ENCODE measurements at regions not wholly inside any gene's neighbourhood (a gene's known extent, or its start where the extent isn't known, plus 50 kb on each side); places are given as distances from the start of the nearest gene placed in this dataset.

DNA sequence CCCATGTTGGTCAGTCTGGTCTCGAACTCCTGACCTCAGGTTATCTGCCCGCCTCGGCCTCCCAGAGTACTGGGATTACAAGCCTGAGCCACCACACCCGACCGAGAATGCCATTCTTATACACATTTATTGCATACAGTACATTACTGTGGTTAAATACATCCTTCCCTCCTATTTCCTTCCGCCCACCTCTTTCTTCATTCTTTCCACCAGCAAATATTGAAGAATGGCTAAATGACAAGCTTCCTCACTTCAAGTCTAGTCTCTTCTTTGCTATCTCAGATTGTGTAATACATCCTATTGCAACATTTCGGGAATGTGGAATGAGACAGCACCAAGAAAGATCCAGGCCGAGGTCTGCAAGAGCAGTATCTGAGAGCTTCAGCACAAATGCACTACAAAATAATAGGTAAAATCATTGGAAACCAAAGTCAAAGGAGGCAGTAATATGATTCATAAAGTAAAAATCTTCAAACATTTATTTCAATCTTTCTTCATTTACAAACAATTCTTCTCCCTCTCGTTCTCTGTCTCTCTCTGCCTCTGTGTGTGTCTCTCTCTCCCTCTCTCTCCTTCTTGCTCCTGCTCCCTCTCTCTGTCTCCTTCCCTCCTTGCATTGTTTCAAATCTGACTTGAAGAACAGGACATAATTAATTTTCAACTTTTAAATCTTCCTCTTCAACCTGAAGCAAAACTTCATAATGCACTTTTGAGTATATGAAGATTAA, 94.7 kb upstream of the TGFBR2 start:
- intact Hi-C loops (cut with DNase I): no loop called here
- Histone ChIP-seq H3K4me1 (peaks cover 7% of the 10 kb centered on the region), H3K27me3 (no peaks in the 10 kb centered on the region), H3K36me3 (no peaks in the 10 kb centered on the region), H3K4me3 (no peak overlapping the region), H3K9me3 (no peaks in the 10 kb centered on the region), H3K27ac (no peak overlapping the region)
- DNase-seq (ENCODE audit: extremely low spot score in 2 of 2): no peak
- TF ChIP-seq POLR2AphosphoS5 (IDR thresholded peaks at IDR 0.05; ENCODE audit: insufficient read depth in 1 of 2, low read depth in 1 of 2) (peak in 1 of 2 donors; percentile 59), POLR2A (IDR thresholded peaks at IDR 0.05) (no peak)
- TF ChIP-seq, protein P1, sequence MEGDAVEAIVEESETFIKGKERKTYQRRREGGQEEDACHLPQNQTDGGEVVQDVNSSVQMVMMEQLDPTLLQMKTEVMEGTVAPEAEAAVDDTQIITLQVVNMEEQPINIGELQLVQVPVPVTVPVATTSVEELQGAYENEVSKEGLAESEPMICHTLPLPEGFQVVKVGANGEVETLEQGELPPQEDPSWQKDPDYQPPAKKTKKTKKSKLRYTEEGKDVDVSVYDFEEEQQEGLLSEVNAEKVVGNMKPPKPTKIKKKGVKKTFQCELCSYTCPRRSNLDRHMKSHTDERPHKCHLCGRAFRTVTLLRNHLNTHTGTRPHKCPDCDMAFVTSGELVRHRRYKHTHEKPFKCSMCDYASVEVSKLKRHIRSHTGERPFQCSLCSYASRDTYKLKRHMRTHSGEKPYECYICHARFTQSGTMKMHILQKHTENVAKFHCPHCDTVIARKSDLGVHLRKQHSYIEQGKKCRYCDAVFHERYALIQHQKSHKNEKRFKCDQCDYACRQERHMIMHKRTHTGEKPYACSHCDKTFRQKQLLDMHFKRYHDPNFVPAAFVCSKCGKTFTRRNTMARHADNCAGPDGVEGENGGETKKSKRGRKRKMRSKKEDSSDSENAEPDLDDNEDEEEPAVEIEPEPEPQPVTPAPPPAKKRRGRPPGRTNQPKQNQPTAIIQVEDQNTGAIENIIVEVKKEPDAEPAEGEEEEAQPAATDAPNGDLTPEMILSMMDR (IDR thresholded peaks at IDR 0.05): no peak

DNA sequence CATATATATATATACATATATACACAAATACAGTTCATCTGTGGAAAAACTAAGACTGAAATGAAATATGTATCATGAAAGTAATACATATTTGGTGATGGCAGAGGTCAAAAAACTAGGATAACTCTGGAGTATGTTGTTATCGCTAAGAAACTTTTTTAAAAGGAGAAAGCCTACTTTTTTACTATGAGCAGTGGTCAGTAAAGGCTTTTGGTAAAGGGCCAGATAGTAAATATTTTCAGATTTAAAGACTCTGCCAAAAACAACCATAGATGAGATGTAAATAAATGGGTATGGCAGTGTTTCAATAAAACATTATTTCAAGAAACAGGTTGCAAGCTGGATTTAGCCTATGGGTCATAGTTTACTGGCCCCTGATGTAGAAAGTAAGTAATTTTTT, 93.8 kb upstream of the TGFBR2 start:
- peaks cover 10% of the 10 kb centered on the region for H3K4me1 ChIP-seq
- no peaks in the 10 kb centered on the region for H3K36me3 ChIP-seq
- H3K4me3 ChIP-seq: no peak overlapping the region
- DNase-seq (ENCODE audit: extremely low spot score in 2 of 2): no peak
- TF ChIP-seq POLR2A (IDR thresholded peaks at IDR 0.05) (no peak), POLR2AphosphoS5 (IDR thresholded peaks at IDR 0.05; ENCODE audit: insufficient read depth in 1 of 2, low read depth in 1 of 2) (no peak)
- TF ChIP-seq, protein P1 (IDR thresholded peaks at IDR 0.05): no peak
- intact Hi-C loops (cut with DNase I): no loop called here
- no peaks in the 10 kb centered on the region for H3K9me3 ChIP-seq
- no peaks in the 10 kb centered on the region for H3K27me3 ChIP-seq
- no peak overlapping the region for H3K27ac ChIP-seq

DNA sequence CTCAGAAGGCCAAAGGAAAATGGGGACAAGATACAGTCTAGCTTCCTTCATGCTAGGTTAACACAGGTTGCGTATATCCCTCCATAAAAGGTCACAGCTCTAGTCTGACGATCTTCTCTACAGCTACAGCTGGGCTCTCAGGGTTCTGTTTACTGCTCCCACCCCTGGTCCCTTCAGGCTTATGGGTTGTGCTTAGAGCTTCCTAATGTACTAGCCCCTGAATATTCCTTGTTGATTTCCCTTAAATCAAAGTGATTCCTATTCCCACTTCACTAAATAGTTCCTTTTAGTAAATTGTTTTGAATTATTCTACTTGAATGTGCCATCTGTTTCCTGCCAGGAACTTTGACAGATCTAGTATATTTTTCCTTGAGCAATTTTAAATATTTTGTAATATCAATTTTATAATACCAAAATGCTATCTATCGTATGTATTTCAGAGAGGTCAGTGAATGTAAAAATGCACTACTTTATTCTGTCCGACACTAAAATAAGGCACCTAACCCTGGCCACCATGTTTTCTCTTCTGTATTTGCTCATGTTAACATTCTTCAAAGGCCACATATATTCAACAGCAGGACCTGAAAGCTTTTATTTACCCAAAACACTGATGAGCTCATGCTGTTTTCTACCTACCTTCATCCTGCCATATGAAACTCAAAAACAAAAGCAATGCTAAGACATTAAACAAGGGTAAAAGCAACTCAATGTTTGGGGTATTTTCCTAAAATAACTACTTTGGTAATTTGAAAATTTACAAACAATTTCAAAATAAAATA, 92.8 kb upstream of the TGFBR2 start:
- Histone ChIP-seq H3K27me3 (no peaks in the 10 kb centered on the region), H3K4me3 (no peak overlapping the region), H3K36me3 (no peaks in the 10 kb centered on the region), H3K27ac (no peak overlapping the region), H3K9me3 (no peaks in the 10 kb centered on the region), H3K4me1 (peaks cover 20% of the 10 kb centered on the region)
- no peak for TF ChIP-seq POLR2AphosphoS5 (IDR thresholded peaks at IDR 0.05; ENCODE audit: insufficient read depth in 1 of 2, low read depth in 1 of 2)
- TF ChIP-seq, protein P1 (IDR thresholded peaks at IDR 0.05): no peak
- TF ChIP-seq POLR2A (IDR thresholded peaks at IDR 0.05): no peak
- intact Hi-C loops (cut with DNase I): no loop called here
- no peak for DNase-seq (ENCODE audit: extremely low spot score in 2 of 2)

DNA sequence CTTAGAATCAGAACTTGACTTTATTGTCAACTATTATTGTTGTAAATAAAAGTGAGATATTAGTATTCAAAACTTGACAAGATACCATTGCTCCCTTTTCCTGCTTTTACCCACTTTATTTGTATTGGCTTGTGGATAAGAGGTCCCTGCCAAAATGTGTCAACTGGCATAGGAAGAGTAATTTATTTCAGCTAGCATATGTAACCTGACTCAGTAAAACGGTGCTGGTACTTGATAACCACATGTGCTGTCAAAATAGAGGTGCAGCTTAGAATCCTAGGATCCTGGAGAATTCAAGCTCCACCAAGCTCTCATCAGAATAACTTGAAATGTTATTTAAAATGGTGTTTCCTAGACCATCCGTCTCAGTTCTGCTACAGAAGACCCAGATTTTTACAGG, 90.2 kb upstream of the TGFBR2 start:
- intact Hi-C loops (cut with DNase I): no loop called here
- Histone ChIP-seq H3K27me3 (no peaks in the 10 kb centered on the region), H3K9me3 (no peaks in the 10 kb centered on the region), H3K4me1 (peaks cover 25% of the 10 kb centered on the region), H3K27ac (no peak overlapping the region), H3K4me3 (no peak overlapping the region), H3K36me3 (no peaks in the 10 kb centered on the region)
- no peak for DNase-seq (ENCODE audit: extremely low spot score in 2 of 2)
- TF ChIP-seq, protein P1 (IDR thresholded peaks at IDR 0.05): no peak
- no peak for TF ChIP-seq POLR2AphosphoS5 (IDR thresholded peaks at IDR 0.05; ENCODE audit: insufficient read depth in 1 of 2, low read depth in 1 of 2)
- TF ChIP-seq POLR2A (IDR thresholded peaks at IDR 0.05): no peak
